ENCODE measurements at regions not wholly inside any gene's neighbourhood (a gene's known extent, or its start where the extent isn't known, plus 50 kb on each side); places are given as distances from the start of the nearest gene placed in this dataset.
"Not testable (repeated sequence)": the region's sequence is repeated elsewhere in the genome, so short reads cannot be mapped to it uniquely, and the experiment has no call there.

GRCh38 chr4:111120191-111120590 lies 497.3 kb upstream of the PITX2 start:
- in situ Hi-C loops (cut with MboI; ENCODE audit: low pct_unique_long_range_greater_than_20kb in 2 of 9, low sequenced_read_pairs in 9 of 9, unreplicated experiment in 9 of 9): no loop called here
- Histone ChIP-seq H3K4me1 (replicated peaks in 1 of 2) (peaks cover 0 to 3% of the 10 kb centered on the region in 2 donors), H3K27ac (no peak overlapping the region), H3K4me3 (no peak overlapping the region)
- ATAC-seq (replicated peaks in 6 of 8): peak in 7 of 8 experiments; percentile 62 to 79 (median 71)

- 30 to 100% (median 96%) methylated on average over 1 to 2 of the region's 2 CpGs; no CpG with 5 or more reads in 2 of the 10 experiments for WGBS, 10 experiments
- in situ Hi-C loops (cut with MboI; ENCODE audit: low pct_unique_long_range_greater_than_20kb in 2 of 9, low sequenced_read_pairs in 9 of 9, unreplicated experiment in 9 of 9): loop anchor here in 1 of 9 experiments (25.0 kb wide), 1 partner anchor 511 kb away; no protein-coding TSS in a partner anchor
- no peak for ATAC-seq (replicated peaks in 6 of 8)
- H3K4me1 ChIP-seq (replicated peaks in 1 of 2): no peaks in the 10 kb centered on the region
- H3K4me3 ChIP-seq: no peak overlapping the region
- no peak overlapping the region for H3K27ac ChIP-seq
Measured at GRCh38 chr4:111126340-111126739, 503.5 kb upstream of the PITX2 start.

GRCh38 chr4:111127841-111128240 lies 505.0 kb upstream of the PITX2 start:
- Histone ChIP-seq H3K4me3 (no peak overlapping the region), H3K27ac (no peak overlapping the region), H3K4me1 (replicated peaks in 1 of 2) (no peaks in the 10 kb centered on the region)
- 0 to 98% (median 88%) methylated on average over 1 to 5 of the region's 5 CpGs; no CpG with 5 or more reads in 2 of the 10 experiments for WGBS, 10 experiments
- in situ Hi-C loops (cut with MboI; ENCODE audit: low pct_unique_long_range_greater_than_20kb in 2 of 9, low sequenced_read_pairs in 9 of 9, unreplicated experiment in 9 of 9): loop anchor here in 1 of 9 experiments (25.0 kb wide), 1 partner anchor 509 kb away; no protein-coding TSS in a partner anchor
- peak in 2 of 8 experiments; percentile 16 to 36 for ATAC-seq (replicated peaks in 6 of 8)

- in situ Hi-C loops (cut with MboI; ENCODE audit: low pct_unique_long_range_greater_than_20kb in 2 of 9, low sequenced_read_pairs in 9 of 9, unreplicated experiment in 9 of 9): loop anchor here in 1 of 9 experiments (25.0 kb wide), 1 partner anchor 509 kb away; no protein-coding TSS in a partner anchor
- Histone ChIP-seq H3K4me3 (no peak overlapping the region), H3K27ac (no peak overlapping the region), H3K4me1 (replicated peaks in 1 of 2) (no peaks in the 10 kb centered on the region)
- WGBS, 10 experiments: 0 to 100% (median 100%) methylated on average over 1 of the region's 1 CpG; no CpG with 5 or more reads in 3 of the 10 experiments
- ATAC-seq (replicated peaks in 6 of 8): peak in 2 of 8 experiments; percentile 37 to 39
Measured at GRCh38 chr4:111128327-111128726, 505.4 kb upstream of the PITX2 start.

DNA sequence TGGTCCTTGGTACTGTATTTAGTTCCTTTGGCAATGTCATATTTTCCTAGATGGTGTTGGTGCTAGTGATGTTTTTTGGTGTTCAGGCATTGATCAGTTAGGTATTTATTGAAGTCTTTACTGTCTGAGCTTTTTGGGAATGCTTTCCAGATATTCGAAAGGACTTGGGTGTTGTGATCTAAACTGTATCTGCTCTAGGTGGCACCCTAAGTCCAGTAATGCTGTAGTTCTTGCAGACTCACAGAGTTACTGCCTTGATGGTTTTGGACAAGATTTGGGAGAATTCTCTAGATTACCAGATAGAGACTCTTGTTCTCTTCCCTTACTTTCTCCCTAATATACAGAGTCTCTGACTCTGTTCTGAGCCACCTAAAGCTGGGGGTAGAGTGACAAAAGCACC lies 513.6 kb upstream of the PITX2 start:
- WGBS, 10 experiments: 25 to 100% (median 75%) methylated on average over 1 of the region's 1 CpG; no CpG with 5 or more reads in 2 of the 10 experiments
- in situ Hi-C loops (cut with MboI; ENCODE audit: low pct_unique_long_range_greater_than_20kb in 2 of 9, low sequenced_read_pairs in 9 of 9, unreplicated experiment in 9 of 9): loop anchor here in 2 of 9 experiments (10.0 to 25.0 kb wide), 2 partner anchors 498 to 501 kb away; no protein-coding TSS in a partner anchor
- Histone ChIP-seq H3K4me1 (replicated peaks in 1 of 2) (no peaks in the 10 kb centered on the region), H3K27ac (no peak overlapping the region), H3K4me3 (no peak overlapping the region)
- peak in 3 of 8 experiments; percentile 57 to 82 (median 69) for ATAC-seq (replicated peaks in 6 of 8)

- in situ Hi-C loops (cut with MboI; ENCODE audit: low pct_unique_long_range_greater_than_20kb in 2 of 9, low sequenced_read_pairs in 9 of 9, unreplicated experiment in 9 of 9): loop anchor here in 2 of 9 experiments (10.0 to 25.0 kb wide), 2 partner anchors 498 to 500 kb away; no protein-coding TSS in a partner anchor
- Histone ChIP-seq H3K4me3 (no peak overlapping the region), H3K27ac (no peak overlapping the region), H3K4me1 (replicated peaks in 1 of 2) (no peaks in the 10 kb centered on the region)
- ATAC-seq (replicated peaks in 6 of 8): peak in 2 of 8 experiments; percentile 49 to 51
Measured at GRCh38 chr4:111136967-111137366, 514.1 kb upstream of the PITX2 start.

GRCh38 chr4:111143510-111143909 lies 520.6 kb upstream of the PITX2 start:
- no peaks in the 10 kb centered on the region for H3K4me1 ChIP-seq (replicated peaks in 1 of 2)
- ATAC-seq (replicated peaks in 6 of 8): peak in 3 of 8 experiments; percentile 22 to 73 (median 64)
- in situ Hi-C loops (cut with MboI; ENCODE audit: low pct_unique_long_range_greater_than_20kb in 2 of 9, low sequenced_read_pairs in 9 of 9, unreplicated experiment in 9 of 9): loop anchor here in 1 of 9 experiments (25.0 kb wide), 1 partner anchor 494 kb away; no protein-coding TSS in a partner anchor

GRCh38 chr4:111154934-111155333 lies 532.1 kb upstream of the PITX2 start:
- no peak overlapping the region for H3K4me3 ChIP-seq
- H3K27ac ChIP-seq: no peak overlapping the region
- ATAC-seq (replicated peaks in 6 of 8): peak in 1 of 8 experiments; percentile 60
- H3K4me1 ChIP-seq (replicated peaks in 1 of 2): no peaks in the 10 kb centered on the region
- in situ Hi-C loops (cut with MboI; ENCODE audit: low pct_unique_long_range_greater_than_20kb in 2 of 9, low sequenced_read_pairs in 9 of 9, unreplicated experiment in 9 of 9): no loop called here
- 5 to 100% (median 67%) methylated on average over 1 to 4 of the region's 6 CpGs; no CpG with 5 or more reads in 6 of the 10 experiments for WGBS, 10 experiments

More at GRCh38 chr4:111143510-111143909, 520.6 kb upstream of the PITX2 start:
- H3K27ac ChIP-seq: no peak overlapping the region
- no peak overlapping the region for H3K4me3 ChIP-seq

GRCh38 chr4:111164556-111164955 lies 541.7 kb upstream of the PITX2 start:
- in situ Hi-C loops (cut with MboI; ENCODE audit: low pct_unique_long_range_greater_than_20kb in 2 of 9, low sequenced_read_pairs in 9 of 9, unreplicated experiment in 9 of 9); ATAC-seq (replicated peaks in 6 of 8); H3K4me3 ChIP-seq; H3K27ac ChIP-seq; H3K4me1 ChIP-seq (replicated peaks in 1 of 2): not testable (repeated sequence)
- WGBS, 10 experiments: 20 to 80% (median 51%) methylated on average over 1 to 4 of the region's 4 CpGs; no CpG with 5 or more reads in 5 of the 10 experiments

DNA sequence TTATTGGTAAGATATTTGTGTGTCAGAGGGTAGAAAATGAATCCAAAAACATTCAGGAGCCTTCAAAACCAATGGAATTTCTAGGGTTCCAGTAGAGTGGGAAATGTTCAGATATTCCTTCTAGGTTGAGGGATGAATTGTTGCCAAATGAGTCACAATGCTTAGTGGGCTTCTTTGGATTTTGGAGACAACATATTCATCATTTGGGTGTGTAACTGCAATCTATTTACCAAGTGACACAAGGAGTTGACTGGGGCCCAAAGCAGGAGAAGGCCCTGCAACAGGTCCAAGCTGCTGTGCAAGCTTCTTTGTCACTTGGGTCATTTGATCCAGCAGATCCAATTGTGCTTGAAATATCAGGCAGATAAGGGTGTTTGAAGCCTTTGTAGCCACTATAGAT lies 551.5 kb upstream of the PITX2 start:
- in situ Hi-C loops (cut with MboI; ENCODE audit: low pct_unique_long_range_greater_than_20kb in 2 of 9, low sequenced_read_pairs in 9 of 9, unreplicated experiment in 9 of 9): no loop called here
- Histone ChIP-seq H3K27ac (no peak overlapping the region), H3K4me3 (no peak overlapping the region), H3K4me1 (replicated peaks in 1 of 2) (peaks cover 0 to 4% of the 10 kb centered on the region in 2 donors)
- no peak for ATAC-seq (replicated peaks in 6 of 8)

- ATAC-seq (replicated peaks in 6 of 8): no peak
- H3K4me1 ChIP-seq (replicated peaks in 1 of 2): peaks cover 0 to 4% of the 10 kb centered on the region in 2 donors
- no peak overlapping the region for H3K27ac ChIP-seq
- H3K4me3 ChIP-seq: no peak overlapping the region
- in situ Hi-C loops (cut with MboI; ENCODE audit: low pct_unique_long_range_greater_than_20kb in 2 of 9, low sequenced_read_pairs in 9 of 9, unreplicated experiment in 9 of 9): no loop called here
Measured at GRCh38 chr4:111178231-111178630, 555.4 kb upstream of the PITX2 start.

DNA sequence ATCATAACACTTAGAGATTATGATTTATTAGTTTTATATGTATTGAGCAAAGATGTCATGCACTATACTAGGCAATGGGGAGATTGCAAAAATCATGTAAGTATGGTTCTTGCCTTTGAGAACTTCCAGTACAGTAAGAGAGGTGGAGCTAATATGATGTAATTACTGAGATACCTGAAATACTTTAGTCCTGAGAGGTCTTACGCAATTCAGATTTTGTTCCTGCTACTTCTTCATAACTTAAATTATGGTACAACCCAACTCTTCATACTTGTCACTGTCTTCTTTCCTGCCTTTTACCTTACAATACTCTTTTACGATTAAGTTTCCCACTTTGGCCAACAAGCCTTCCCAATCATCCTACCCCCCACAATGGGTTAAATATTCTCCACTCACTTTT lies 564.2 kb upstream of the PITX2 start:
- in situ Hi-C loops (cut with MboI; ENCODE audit: low pct_unique_long_range_greater_than_20kb in 2 of 9, low sequenced_read_pairs in 9 of 9, unreplicated experiment in 9 of 9): no loop called here
- no peak for ATAC-seq (replicated peaks in 6 of 8)
- no peak overlapping the region for H3K27ac ChIP-seq
- H3K4me1 ChIP-seq (replicated peaks in 1 of 2): no peaks in the 10 kb centered on the region
- WGBS, 10 experiments: 60 to 100% (median 85%) methylated on average over 1 to 2 of the region's 2 CpGs; no CpG with 5 or more reads in 1 of the 10 experiments
- no peak overlapping the region for H3K4me3 ChIP-seq

DNA sequence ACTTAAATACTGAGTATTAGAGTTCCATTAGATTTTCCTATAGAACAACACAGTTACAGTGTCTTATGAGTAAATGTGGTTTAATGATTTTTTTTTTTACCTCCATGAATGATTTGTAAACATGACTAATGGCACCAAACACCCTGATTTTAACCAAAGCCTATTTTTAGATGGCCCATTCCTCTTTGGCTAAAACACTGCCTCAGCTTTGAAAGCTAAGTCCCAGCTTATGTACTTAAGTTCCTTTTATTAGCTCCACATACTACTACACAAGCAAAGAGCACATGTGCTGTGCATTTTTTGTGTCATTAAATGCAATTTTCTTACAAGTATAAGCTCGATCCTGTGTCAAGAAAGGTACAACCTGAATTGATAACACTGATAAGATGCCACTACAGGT lies 575.6 kb upstream of the PITX2 start:
- Histone ChIP-seq H3K4me3 (no peak overlapping the region), H3K27ac (no peak overlapping the region), H3K4me1 (replicated peaks in 1 of 2) (no peaks in the 10 kb centered on the region)
- ATAC-seq (replicated peaks in 6 of 8): no peak
- 0 to 100% (median 75%) methylated on average over 1 of the region's 1 CpG; no CpG with 5 or more reads in 1 of the 10 experiments for WGBS, 10 experiments
- in situ Hi-C loops (cut with MboI; ENCODE audit: low pct_unique_long_range_greater_than_20kb in 2 of 9, low sequenced_read_pairs in 9 of 9, unreplicated experiment in 9 of 9): no loop called here

- in situ Hi-C loops (cut with MboI; ENCODE audit: low pct_unique_long_range_greater_than_20kb in 2 of 9, low sequenced_read_pairs in 9 of 9, unreplicated experiment in 9 of 9): no loop called here
- no peak overlapping the region for H3K27ac ChIP-seq
- WGBS, 10 experiments: 20 to 83% (median 47%) methylated on average over 1 to 4 of the region's 4 CpGs
- peaks cover 5 to 21% of the 10 kb centered on the region in 2 donors for H3K4me1 ChIP-seq (replicated peaks in 1 of 2)
- no peak overlapping the region for H3K4me3 ChIP-seq
- peak in 4 of 8 experiments; percentile 35 to 54 (median 51) for ATAC-seq (replicated peaks in 6 of 8)
Measured at GRCh38 chr4:111204797-111205196, 581.9 kb upstream of the PITX2 start.

All from motor neuron (in vitro differentiated cells).